CD4-positive, alpha-beta T cell (primary cell): ENCODE measurements at regions not wholly inside any gene's neighbourhood (a gene's known extent, or its start where the extent isn't known, plus 50 kb on each side); places are given as distances from the start of the nearest gene placed in this dataset.

Source experiments
- ATAC-seq: fragments of 200-7000 bp; cut with Tn5 transposase; one replicate; pipeline ENCODE4 v1.10.0; 2022; ENCODE audit warnings: mild to moderate bottlenecking; ENCODE audit not compliant: poor library complexity
- CTCF ChIA-PET: fragments of 350-600 bp; sonication (Branson Sonifier 250); formaldehyde crosslinking; loops from one replicate; lab custom pipeline; 2021; ENCODE audit warnings: antibody characterized with exemption, inconsistent platforms; lab: Charles Lee
- POLR2A ChIA-PET: fragments of 350-600 bp; sonication (Branson Sonifier 250); formaldehyde crosslinking; loops from one replicate; lab custom pipeline; 2021; ENCODE audit warnings: antibody characterized with exemption, inconsistent platforms; lab: Charles Lee
- DNase-seq, 14 experiments: peaks; one replicate each; pipeline ENCODE4 v3.0.0-alpha.2; 2013 to 2020; ENCODE audit warnings: mixed read lengths in 2 of 14
- H3K27ac ChIP-seq, 2 donors: one replicate each; pipeline versions ENCODE4 v1.5.1 to v1.7.0; 2013; ENCODE audit warnings: low read length in 2 of 2, low read depth in 1 of 2, mild to moderate bottlenecking in 1 of 2
- H3K27me3 ChIP-seq, 2 experiments: 1 replicate in 1 of 2; 2 replicates in 1 of 2; pipeline versions ENCODE4 v1.6.1 to v1.7.0; 2013; ENCODE audit warnings: low read length in 2 of 2, control low read depth in 1 of 2, mild to moderate bottlenecking in 1 of 2, moderate library complexity in 1 of 2; ENCODE audit not compliant: insufficient read depth in 2 of 2, control insufficient read depth in 1 of 2
- H3K36me3 ChIP-seq: one replicate; pipeline ENCODE4 v1.6.1; 2013; ENCODE audit warnings: low read length, control low read depth; ENCODE audit not compliant: insufficient read depth
- H3K4me1 ChIP-seq: one replicate; pipeline ENCODE4 v1.6.1; 2013; ENCODE audit warnings: low read length, control low read depth; ENCODE audit not compliant: insufficient read depth
- H3K4me3 ChIP-seq: one replicate; pipeline ENCODE4 v1.5.1; 2013; ENCODE audit warnings: mild to moderate bottlenecking, low read length, moderate library complexity
- H3K9me3 ChIP-seq, 2 experiments: 1 replicate in 1 of 2; 2 replicates in 1 of 2; pipeline versions ENCODE4 v1.6.1 to v1.7.0; 2013; ENCODE audit warnings: low read length in 2 of 2, mild to moderate bottlenecking in 2 of 2, control low read depth in 1 of 2, moderate library complexity in 1 of 2; ENCODE audit not compliant: control insufficient read depth in 1 of 2, insufficient read depth in 1 of 2
- H3K27ac Mint-ChIP-seq: one replicate; pipeline ENCODE4 v1.8.0; 2020; ENCODE audit warnings: mixed read lengths
- H3K27me3 Mint-ChIP-seq: one replicate; pipeline ENCODE4 v1.8.0; 2021; ENCODE audit warnings: mixed read lengths
- H3K36me3 Mint-ChIP-seq: one replicate; pipeline ENCODE4 v1.8.0; 2021; ENCODE audit warnings: low read depth, mixed read lengths
- H3K4me1 Mint-ChIP-seq: one replicate; pipeline ENCODE4 v1.8.0; 2021; ENCODE audit warnings: low read depth, mixed read lengths
- H3K4me3 Mint-ChIP-seq: one replicate; pipeline ENCODE4 v1.8.0; 2020; ENCODE audit warnings: mild to moderate bottlenecking, mixed read lengths
- H3K9me3 Mint-ChIP-seq: one replicate; pipeline ENCODE4 v1.8.0; 2020; ENCODE audit warnings: mixed read lengths
- intact Hi-C, 2 experiments: fragments of 100-400 bp; cut with DNase I in 1 of 2; cut with micrococcal nuclease in 1 of 2; formaldehyde crosslinking; loops; one replicate each; pipeline versions ENCODE4 v1.15.1 to v1.9.0; 2023 to 2025; cut with DNase I, micrococcal nuclease
- TF ChIP-seq, protein P1 (sequence below): fragments of 200-600 bp; IDR thresholded peaks from one replicate; pipeline ENCODE4 v1.8.0; 2022; ENCODE audit warnings: antibody characterized with exemption, mild to moderate bottlenecking

DNA sequence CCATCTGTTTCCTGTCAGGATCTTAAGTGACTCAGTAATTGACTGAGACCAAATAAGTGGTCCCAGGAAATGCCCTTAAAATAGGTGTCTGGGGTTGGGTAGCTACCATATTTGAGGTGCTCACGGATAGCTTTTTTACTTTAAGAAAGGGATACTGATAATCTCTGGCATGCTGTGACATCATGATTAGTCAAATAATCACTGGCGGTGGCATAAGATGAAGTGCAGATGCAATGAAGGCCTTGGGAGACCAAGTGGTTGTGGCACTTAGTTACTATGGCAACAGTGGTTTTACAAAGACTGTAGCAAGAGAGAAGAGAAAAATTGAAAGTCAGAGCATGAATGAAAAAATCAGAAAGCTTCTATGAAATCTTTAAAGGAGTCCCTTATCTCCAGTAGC lies 114.5 kb upstream of the SLIT2 start:
- DNase-seq (no peak), ATAC-seq (no peak)
- ChIA-PET POLR2A (no interaction called here), CTCF (no interaction called here)
- H3K27me3 Mint-ChIP-seq, result no peaks in the 10 kb centered on the region
- Histone ChIP-seq H3K9me3 (peaks cover 4 to 8% of the 10 kb centered on the region in 2 experiments), H3K4me3 (no peak overlapping the region), H3K27me3 (no peaks in the 10 kb centered on the region), H3K4me1 (no peaks in the 10 kb centered on the region), H3K36me3 (no peaks in the 10 kb centered on the region), H3K27ac (no peak overlapping the region)
- H3K9me3 Mint-ChIP-seq, result peaks cover 10% of the 10 kb centered on the region
- H3K4me1 Mint-ChIP-seq, result no peaks in the 10 kb centered on the region
- H3K27ac Mint-ChIP-seq, result no peak overlapping the region
- no peaks in the 10 kb centered on the region for H3K36me3 Mint-ChIP-seq
- intact Hi-C loops, result no loop called here
- TF ChIP-seq, protein P1, sequence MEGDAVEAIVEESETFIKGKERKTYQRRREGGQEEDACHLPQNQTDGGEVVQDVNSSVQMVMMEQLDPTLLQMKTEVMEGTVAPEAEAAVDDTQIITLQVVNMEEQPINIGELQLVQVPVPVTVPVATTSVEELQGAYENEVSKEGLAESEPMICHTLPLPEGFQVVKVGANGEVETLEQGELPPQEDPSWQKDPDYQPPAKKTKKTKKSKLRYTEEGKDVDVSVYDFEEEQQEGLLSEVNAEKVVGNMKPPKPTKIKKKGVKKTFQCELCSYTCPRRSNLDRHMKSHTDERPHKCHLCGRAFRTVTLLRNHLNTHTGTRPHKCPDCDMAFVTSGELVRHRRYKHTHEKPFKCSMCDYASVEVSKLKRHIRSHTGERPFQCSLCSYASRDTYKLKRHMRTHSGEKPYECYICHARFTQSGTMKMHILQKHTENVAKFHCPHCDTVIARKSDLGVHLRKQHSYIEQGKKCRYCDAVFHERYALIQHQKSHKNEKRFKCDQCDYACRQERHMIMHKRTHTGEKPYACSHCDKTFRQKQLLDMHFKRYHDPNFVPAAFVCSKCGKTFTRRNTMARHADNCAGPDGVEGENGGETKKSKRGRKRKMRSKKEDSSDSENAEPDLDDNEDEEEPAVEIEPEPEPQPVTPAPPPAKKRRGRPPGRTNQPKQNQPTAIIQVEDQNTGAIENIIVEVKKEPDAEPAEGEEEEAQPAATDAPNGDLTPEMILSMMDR, result no peak
- H3K4me3 Mint-ChIP-seq, result no peak overlapping the region

DNA sequence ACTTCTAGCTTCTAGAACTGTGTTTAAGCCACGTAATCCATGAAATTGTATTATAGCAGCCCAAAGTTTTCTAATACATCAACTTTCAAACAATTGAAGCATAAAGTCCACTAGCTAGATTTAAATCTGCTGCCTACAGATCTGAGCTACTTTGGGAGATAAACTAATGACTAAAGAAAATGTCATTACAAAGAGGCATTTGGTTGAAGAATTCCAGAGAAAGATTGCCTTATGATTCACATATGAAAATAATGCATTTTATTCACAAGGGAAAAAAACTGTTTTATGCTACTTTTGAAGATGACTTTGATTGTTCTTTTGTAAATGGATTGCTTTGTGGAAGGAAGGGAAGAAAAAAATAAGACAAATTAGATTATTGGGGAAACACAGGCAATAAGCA lies 124.1 kb upstream of the SLIT2 start:
- Histone ChIP-seq H3K4me1 (no peaks in the 10 kb centered on the region), H3K4me3 (no peak overlapping the region), H3K9me3 (no peaks in the 10 kb centered on the region), H3K36me3 (no peaks in the 10 kb centered on the region), H3K27me3 (no peaks in the 10 kb centered on the region), H3K27ac (no peak overlapping the region)
- H3K27me3 Mint-ChIP-seq, result no peaks in the 10 kb centered on the region
- ChIA-PET CTCF (interaction anchor here (0.5 kb wide), 1 partner anchor 83 kb away, joined by 3 read pairs; no protein-coding TSS in a partner anchor), POLR2A (no interaction called here)
- H3K4me1 Mint-ChIP-seq, result no peaks in the 10 kb centered on the region
- intact Hi-C loops, result no loop called here
- no peaks in the 10 kb centered on the region for H3K36me3 Mint-ChIP-seq
- H3K27ac Mint-ChIP-seq, result no peak overlapping the region
- no peak for ATAC-seq
- no peak overlapping the region for H3K4me3 Mint-ChIP-seq
- TF ChIP-seq, protein P1, result no peak
- DNase-seq, result no peak
- no peaks in the 10 kb centered on the region for H3K9me3 Mint-ChIP-seq

DNA sequence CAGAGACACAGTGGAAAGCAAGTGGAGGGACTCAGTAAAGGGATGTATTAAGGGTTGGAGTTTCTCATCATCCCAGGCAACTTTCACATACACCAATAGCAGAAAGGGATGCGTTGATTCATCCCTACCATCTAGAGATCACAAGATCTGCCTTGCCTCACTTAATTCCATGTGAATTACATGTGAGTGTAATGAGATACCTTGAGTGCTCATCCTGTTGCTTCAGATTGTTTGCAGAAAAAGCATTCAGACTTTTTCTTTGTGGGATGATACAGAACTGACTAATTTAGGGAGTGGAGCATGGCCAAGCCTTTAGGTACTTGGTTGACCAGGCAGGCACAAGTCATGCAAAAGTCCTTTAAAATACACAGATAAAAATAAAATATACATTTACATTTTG lies 124.8 kb upstream of the SLIT2 start:
- ChIA-PET CTCF (no interaction called here), POLR2A (no interaction called here)
- no peaks in the 10 kb centered on the region for H3K4me1 ChIP-seq
- no peak overlapping the region for H3K27ac ChIP-seq
- Mint-ChIP-seq H3K4me1 (no peaks in the 10 kb centered on the region), H3K36me3 (no peaks in the 10 kb centered on the region), H3K4me3 (no peak overlapping the region), H3K27me3 (no peaks in the 10 kb centered on the region), H3K9me3 (no peaks in the 10 kb centered on the region), H3K27ac (no peak overlapping the region)
- ATAC-seq (no peak), DNase-seq (no peak)
- TF ChIP-seq, protein P1, result no peak
- H3K27me3 ChIP-seq, result no peaks in the 10 kb centered on the region
- H3K36me3 ChIP-seq, result no peaks in the 10 kb centered on the region
- no peak overlapping the region for H3K4me3 ChIP-seq
- intact Hi-C loops, result no loop called here
- H3K9me3 ChIP-seq, result no peaks in the 10 kb centered on the region
